Astrocyte (in vitro differentiated cells and primary cell): ENCODE measurements at regions not wholly inside any gene's neighbourhood (a gene's known extent, or its start where the extent isn't known, plus 50 kb on each side); places are given as distances from the start of the nearest gene placed in this dataset.

Experiments used
- DNase-seq: peaks from one replicate; pipeline ENCODE4 v3.0.0-alpha.2; 2010; ENCODE audit warnings: low read depth
- FAIRE-seq: peaks from 2 replicates; lab custom pipeline; 2011; peaks lifted over from hg19 to GRCh38; lab: Jason Lieb, UNC
- H2AFZ ChIP-seq: 2 replicates; pipeline ENCODE4 v1.6.0; 2012; ENCODE audit warnings: low read depth, low read length, inconsistent platforms
- H3K27ac ChIP-seq: 2 replicates; pipeline ENCODE4 v1.5.1; 2011; ENCODE audit warnings: low read depth, low read length, inconsistent platforms
- H3K27me3 ChIP-seq: 2 replicates; pipeline ENCODE4 v1.6.0; 2011; ENCODE audit warnings: low read length, inconsistent platforms; ENCODE audit not compliant: insufficient read depth
- H3K36me3 ChIP-seq: 2 replicates; pipeline ENCODE4 v1.5.1; 2011; ENCODE audit warnings: low read length, inconsistent platforms; ENCODE audit not compliant: insufficient read depth
- H3K4me1 ChIP-seq: 2 replicates; pipeline ENCODE4 v1.5.1; 2011; ENCODE audit warnings: low read length, inconsistent platforms; ENCODE audit not compliant: insufficient read depth
- H3K4me2 ChIP-seq: 2 replicates; pipeline ENCODE4 v1.6.0; 2012; ENCODE audit warnings: low read length, inconsistent platforms
- H3K4me3 ChIP-seq: 2 replicates; pipeline ENCODE4 v1.5.1; 2011; ENCODE audit warnings: low read depth, mild to moderate bottlenecking, low read length, inconsistent platforms; ENCODE audit not compliant: insufficient read depth
- H3K79me2 ChIP-seq: 2 replicates; pipeline ENCODE4 v1.6.0; 2012; ENCODE audit warnings: mild to moderate bottlenecking, low read length, inconsistent platforms; ENCODE audit not compliant: insufficient read depth
- H3K9ac ChIP-seq: 2 replicates; pipeline ENCODE4 v1.6.0; 2012; ENCODE audit warnings: mild to moderate bottlenecking, low read length, inconsistent platforms
- H3K9me3 ChIP-seq: 2 replicates; pipeline ENCODE4 v1.5.1; 2012; ENCODE audit warnings: low read depth, mild to moderate bottlenecking, low read length, inconsistent platforms; ENCODE audit not compliant: insufficient read depth
- H4K20me1 ChIP-seq: 2 replicates; pipeline ENCODE4 v1.6.0; 2012; ENCODE audit warnings: low read length, inconsistent platforms; ENCODE audit not compliant: insufficient read depth
- H3K27ac Mint-ChIP-seq: one replicate; pipeline ENCODE4 v1.8.0; 2021; ENCODE audit warnings: mild to moderate bottlenecking, mixed read lengths; ENCODE audit not compliant: unreplicated experiment
- H3K27me3 Mint-ChIP-seq: one replicate; pipeline ENCODE4 v1.8.0; 2021; ENCODE audit warnings: low read depth, mixed read lengths; ENCODE audit not compliant: unreplicated experiment
- H3K36me3 Mint-ChIP-seq: one replicate; pipeline ENCODE4 v1.8.0; 2021; ENCODE audit warnings: low read depth, mixed read lengths; ENCODE audit not compliant: unreplicated experiment
- H3K4me1 Mint-ChIP-seq: one replicate; pipeline ENCODE4 v1.8.0; 2021; ENCODE audit warnings: low read depth, mixed read lengths; ENCODE audit not compliant: unreplicated experiment
- H3K4me3 Mint-ChIP-seq: one replicate; pipeline ENCODE4 v1.8.0; 2021; ENCODE audit warnings: mild to moderate bottlenecking, moderate library complexity, mixed read lengths; ENCODE audit not compliant: unreplicated experiment
- H3K9me3 Mint-ChIP-seq: one replicate; pipeline ENCODE4 v1.8.0; 2021; ENCODE audit warnings: mild to moderate bottlenecking, mixed read lengths; ENCODE audit not compliant: unreplicated experiment
- CTCF ChIP-seq: IDR thresholded peaks from 2 replicates; pipeline ENCODE4 v1.5.1; 2011; ENCODE audit warnings: low read depth, mild to moderate bottlenecking, inconsistent platforms, low read length, moderate library complexity; ENCODE audit not compliant: insufficient read depth
- EZH2 ChIP-seq: IDR thresholded peaks from 2 replicates; pipeline ENCODE4 v1.6.1; 2012; ENCODE audit warnings: mild to moderate bottlenecking, low read length, inconsistent platforms; ENCODE audit not compliant: insufficient read depth

DNA sequence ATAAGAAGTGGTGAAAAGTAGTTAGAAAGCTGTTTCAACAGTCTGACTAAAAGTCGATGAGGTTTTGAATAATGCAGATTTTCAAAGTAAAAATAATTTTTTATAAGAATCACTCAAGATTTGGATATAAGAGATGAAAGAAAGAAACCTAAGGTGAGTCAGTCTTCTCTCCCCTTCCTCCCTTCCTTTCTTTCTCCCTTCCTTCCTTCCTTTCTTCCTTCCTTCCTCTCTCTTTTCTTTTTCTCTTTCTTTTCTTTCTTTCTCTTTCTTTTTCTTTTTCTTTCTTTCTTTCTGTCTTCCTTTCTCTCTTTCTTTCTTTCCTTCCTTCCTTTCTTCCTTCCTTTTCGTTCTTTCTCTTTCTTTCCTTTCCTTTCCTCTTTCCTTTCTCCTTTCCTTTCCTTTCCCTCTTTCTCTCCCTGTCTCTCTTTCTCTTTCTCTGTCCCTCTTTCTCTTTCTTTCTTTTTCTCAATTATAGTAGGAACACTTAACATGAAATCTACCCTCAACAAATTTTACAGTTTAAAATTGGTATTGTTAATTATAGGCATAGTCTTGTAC, 308.6 kb downstream of the ARL4A start:
- Histone ChIP-seq H3K4me3 (no peak overlapping the region), H3K27me3 (no peaks in the 10 kb centered on the region), H3K9me3 (no peaks in the 10 kb centered on the region), H3K79me2 (no peaks in the 10 kb centered on the region), H3K4me1 (no peaks in the 10 kb centered on the region), H2AFZ (no peak overlapping the region), H3K27ac (no peak overlapping the region), H3K4me2 (no peak overlapping the region), H3K9ac (no peak overlapping the region), H4K20me1 (no peaks in the 10 kb centered on the region), H3K36me3 (no peaks in the 10 kb centered on the region)
- Mint-ChIP-seq H3K4me3 (no peak overlapping the region), H3K9me3 (peaks cover 10% of the 10 kb centered on the region), H3K27me3 (no peaks in the 10 kb centered on the region), H3K36me3 (no peaks in the 10 kb centered on the region), H3K4me1 (no peaks in the 10 kb centered on the region), H3K27ac (no peak overlapping the region)
- TF ChIP-seq EZH2 (no peak), CTCF (no peak)
- DNase-seq (no peak), FAIRE-seq (no peak)

- H2AFZ ChIP-seq, result no peak overlapping the region
- no peaks in the 10 kb centered on the region for H4K20me1 ChIP-seq
- H3K4me1 ChIP-seq, result no peaks in the 10 kb centered on the region
- Mint-ChIP-seq H3K27ac (no peak overlapping the region), H3K9me3 (peaks cover 9% of the 10 kb centered on the region), H3K4me3 (no peak overlapping the region), H3K36me3 (no peaks in the 10 kb centered on the region), H3K4me1 (no peaks in the 10 kb centered on the region), H3K27me3 (no peaks in the 10 kb centered on the region)
- H3K79me2 ChIP-seq, result no peaks in the 10 kb centered on the region
- TF ChIP-seq EZH2, result no peak
- no peak for TF ChIP-seq CTCF
- FAIRE-seq (no peak), DNase-seq (no peak)
- H3K9me3 ChIP-seq, result no peaks in the 10 kb centered on the region
- H3K27me3 ChIP-seq, result no peaks in the 10 kb centered on the region
- no peaks in the 10 kb centered on the region for H3K36me3 ChIP-seq
- H3K4me2 ChIP-seq, result no peak overlapping the region
- H3K27ac ChIP-seq, result no peak overlapping the region
- no peak overlapping the region for H3K9ac ChIP-seq
- no peak overlapping the region for H3K4me3 ChIP-seq
These were observed 319.9 kb downstream of the ARL4A start for GRCh38 chr7:13007331-13007730.

- Mint-ChIP-seq H3K4me3 (no peak overlapping the region), H3K4me1 (no peaks in the 10 kb centered on the region), H3K9me3 (no peaks in the 10 kb centered on the region), H3K27ac (no peak overlapping the region), H3K27me3 (no peaks in the 10 kb centered on the region), H3K36me3 (no peaks in the 10 kb centered on the region)
- Histone ChIP-seq H3K9ac (no peak overlapping the region), H3K4me3 (no peak overlapping the region), H3K27me3 (no peaks in the 10 kb centered on the region), H2AFZ (no peak overlapping the region), H3K36me3 (no peaks in the 10 kb centered on the region), H3K4me2 (no peak overlapping the region), H3K79me2 (no peaks in the 10 kb centered on the region), H4K20me1 (no peaks in the 10 kb centered on the region), H3K4me1 (no peaks in the 10 kb centered on the region), H3K27ac (no peak overlapping the region), H3K9me3 (no peaks in the 10 kb centered on the region)
- DNase-seq (no peak), FAIRE-seq (no peak)
- TF ChIP-seq EZH2 (no peak), CTCF (no peak)
These were observed 322.1 kb downstream of the ARL4A start for GRCh38 chr7:13009517-13009916.
